GM23248 (cell line): ENCODE measurements at regions not wholly inside any gene's neighbourhood (a gene's known extent, or its start where the extent isn't known, plus 50 kb on each side); places are given as distances from the start of the nearest gene placed in this dataset.

ENCODE experiments used
- EZH2 ChIP-seq: fragments of 200-600 bp; sonication (generic); IDR thresholded peaks from 2 replicates; pipeline ENCODE4 v1.6.1; 2018; ENCODE audit warnings: antibody characterized with exemption, mild to moderate bottlenecking; ENCODE audit not compliant: insufficient read depth, poor library complexity, severe bottlenecking
- EZH2phosphoT487 ChIP-seq: fragments of 200-600 bp; sonication (generic); IDR thresholded peaks from 2 replicates; pipeline ENCODE4 v1.6.1; 2018; ENCODE audit warnings: antibody characterized with exemption, moderate library complexity, mild to moderate bottlenecking, low read depth; ENCODE audit not compliant: insufficient read depth

- TF ChIP-seq EZH2 (no peak), EZH2phosphoT487 (no peak)
Observed at GRCh38 chr3:162984746-162985145, 1488.1 kb downstream of the OTOL1 start.
